Endothelial cell of umbilical vein (primary cell): ENCODE measurements at regions not wholly inside any gene's neighbourhood (a gene's known extent, or its start where the extent isn't known, plus 50 kb on each side); places are given as distances from the start of the nearest gene placed in this dataset.

Experiments used
- BruUV-seq: library from RNA; stranded (reverse); fragments of 400-500 nt; replicated peaks from 2 replicates; lab custom pipeline; 2021; lab: Mats Ljungman, UMichigan
- CTCF ChIA-PET: fragments of 300-600, 350-600 bp; sonication (Branson Sonifier 250); formaldehyde crosslinking; loops from one replicate; lab custom pipeline; 2021; ENCODE audit warnings: antibody characterized with exemption, inconsistent platforms; lab: Charles Lee
- POLR2A ChIA-PET: fragments of 300-600, 350-600 bp; sonication (Branson Sonifier 250); formaldehyde crosslinking; loops from one replicate; lab custom pipeline; 2021; ENCODE audit warnings: antibody characterized with exemption, inconsistent platforms; lab: Charles Lee
- DNase-seq: peaks from one replicate; pipeline ENCODE4 v3.0.0-alpha.2; 2011; ENCODE audit warnings: low read depth, low spot score
- FAIRE-seq: peaks from 2 replicates; lab custom pipeline; 2011; peaks lifted over from hg19 to GRCh38; lab: Jason Lieb, UNC
- H2AFZ ChIP-seq: 2 replicates; pipeline ENCODE4 v1.6.0; 2012; ENCODE audit warnings: low read depth, low read length, control low read depth, inconsistent platforms
- H3K27ac ChIP-seq: 2 replicates; pipeline ENCODE4 v1.5.1; 2011; ENCODE audit warnings: low read depth, mild to moderate bottlenecking, control low read depth, low read length, moderate library complexity; ENCODE audit not compliant: insufficient read depth
- H3K27me3 ChIP-seq, 2 experiments: 2 replicates each; pipeline versions ENCODE4 v1.6.0 to v1.6.1; 2011; ENCODE audit warnings: low read length in 2 of 2, mixed read lengths in 1 of 2; ENCODE audit not compliant: control insufficient read depth in 2 of 2, insufficient read depth in 2 of 2
- H3K36me3 ChIP-seq, 2 experiments: 2 replicates in 1 of 2; 3 replicates in 1 of 2; pipeline ENCODE4 v1.5.1; 2011; ENCODE audit warnings: low read length in 2 of 2, mild to moderate bottlenecking in 1 of 2, moderate library complexity in 1 of 2; ENCODE audit not compliant: control insufficient read depth in 2 of 2, insufficient read depth in 2 of 2; ENCODE audit errors: extremely low read depth in 1 of 2
- H3K4me1 ChIP-seq: 3 replicates; pipeline ENCODE4 v1.5.1; 2011; ENCODE audit warnings: mild to moderate bottlenecking, low read length; ENCODE audit not compliant: control insufficient read depth, insufficient read depth; ENCODE audit errors: extremely low read depth
- H3K4me2 ChIP-seq: 2 replicates; pipeline ENCODE4 v1.6.1; 2011; ENCODE audit warnings: low read length, control low read depth, mixed read lengths; ENCODE audit not compliant: insufficient read depth
- H3K4me3 ChIP-seq, 3 experiments: fragments of 200-600 bp in 1 of 3; sonication (generic), shearing (Covaris generic) in 1 of 3; replicated peaks in 1 of 3; 2 replicates each; pipeline ENCODE4 v1.5.1; 2011 to 2016; ENCODE audit warnings: control low read depth in 3 of 3, low read length in 3 of 3, mild to moderate bottlenecking in 2 of 3, inconsistent platforms in 1 of 3, low read depth in 1 of 3, moderate library complexity in 1 of 3; ENCODE audit not compliant: insufficient read depth in 1 of 3
- H3K79me2 ChIP-seq: 2 replicates; pipeline ENCODE4 v1.6.0; 2012; ENCODE audit warnings: low read length, inconsistent platforms; ENCODE audit not compliant: control insufficient read depth, insufficient read depth
- H3K9ac ChIP-seq: replicated peaks from 2 replicates; pipeline ENCODE3; 2011; ENCODE audit warnings: low read length, control low read depth; ENCODE audit not compliant: insufficient read depth; ENCODE audit errors: extremely low read depth
- H3K9me1 ChIP-seq: replicated peaks from 3 replicates; pipeline ENCODE4 v1.6.0; 2011; ENCODE audit warnings: mild to moderate bottlenecking, low read length; ENCODE audit not compliant: control insufficient read depth, insufficient read depth; ENCODE audit errors: extremely low read depth
- H3K9me3 ChIP-seq: replicated peaks from 2 replicates; pipeline ENCODE4 v1.5.1; 2012; ENCODE audit warnings: low read length, inconsistent platforms; ENCODE audit not compliant: control insufficient read depth, insufficient read depth
- H4K20me1 ChIP-seq: replicated peaks from 2 replicates; pipeline ENCODE3; 2011; ENCODE audit warnings: mild to moderate bottlenecking, low read length; ENCODE audit not compliant: control insufficient read depth, insufficient read depth; ENCODE audit errors: extremely low read depth
- CTCF ChIP-seq, 2 donors: IDR thresholded peaks; 1 replicate in 1 of 2; 2 replicates in 1 of 2; pipeline ENCODE4 v1.5.1; 2011; ENCODE audit warnings: low read length in 2 of 2, mild to moderate bottlenecking in 2 of 2, moderate library complexity in 2 of 2, control low read depth in 1 of 2, inconsistent platforms in 1 of 2, low read depth in 1 of 2; ENCODE audit not compliant: insufficient read depth in 1 of 2; ENCODE audit errors: extremely low read depth in 1 of 2
- EZH2 ChIP-seq: IDR thresholded peaks from 2 replicates; pipeline ENCODE4 v1.6.1; 2012; ENCODE audit warnings: borderline replicate concordance, low read depth, mild to moderate bottlenecking, moderate library complexity, low read length, inconsistent platforms; ENCODE audit not compliant: severe bottlenecking
- FOS ChIP-seq: IDR thresholded peaks from 2 replicates; pipeline ENCODE4 v1.6.1; 2011; ENCODE audit warnings: mild to moderate bottlenecking, low read length, moderate library complexity, borderline replicate concordance; ENCODE audit not compliant: insufficient read depth
- JUN ChIP-seq: IDR thresholded peaks from 2 replicates; pipeline ENCODE4 v1.6.1; 2011; ENCODE audit warnings: borderline replicate concordance, low read depth; ENCODE audit not compliant: insufficient read length, insufficient read depth
- MYC ChIP-seq: IDR thresholded peaks from one replicate; pipeline ENCODE4 v1.6.1; 2011; ENCODE audit warnings: mild to moderate bottlenecking, low read depth, low read length
- POLR2A ChIP-seq: IDR thresholded peaks from 2 replicates; pipeline ENCODE4 v1.6.1; 2012; ENCODE audit warnings: low read depth, mild to moderate bottlenecking, control low read depth, low read length
- dilution Hi-C: fragments of 300-500 bp; cut with MboI; formaldehyde crosslinking; loops from one replicate; pipeline ENCODE4 v1.15.0; 2019; ENCODE audit warnings: low sequenced_read_pairs; ENCODE audit not compliant: extremely low pct_ligation_motif_present
- intact Hi-C: fragments of 100-400 bp; cut with micrococcal nuclease; formaldehyde crosslinking; loops from one replicate; pipeline ENCODE4 v1.10.0; 2022
- TF ChIP-seq, protein P1 (sequence below): IDR thresholded peaks from 2 replicates; pipeline ENCODE4 v1.6.1; 2011; ENCODE audit not compliant: insufficient read depth, insufficient read length

DNA sequence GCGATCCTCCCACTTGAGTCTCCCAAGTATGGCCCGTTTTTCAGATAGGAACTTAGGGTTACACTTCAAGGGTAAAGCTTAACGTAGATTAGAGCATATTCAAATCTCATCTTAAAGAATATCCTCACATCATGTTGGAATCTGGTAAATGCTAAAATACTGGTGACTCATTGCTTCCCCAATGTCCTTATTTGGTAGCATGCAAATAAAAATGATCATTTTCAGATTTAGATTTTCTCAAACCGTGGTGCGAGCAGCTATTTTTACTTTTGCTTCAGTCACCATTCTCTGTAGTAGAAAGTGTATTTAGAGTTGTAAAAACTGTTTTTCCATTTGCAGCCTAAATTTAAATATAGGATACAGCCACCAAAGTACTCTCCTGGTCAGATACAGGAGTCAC lies 101.5 kb upstream of the MAML3 start:
- DNase-seq = peak; percentile 17
- H3K9ac ChIP-seq = no peak overlapping the region
- intact Hi-C loops = no loop called here
- peak overlapping the region; percentile 91 for H3K27ac ChIP-seq
- no peaks in the 10 kb centered on the region for H3K9me3 ChIP-seq
- no TSS peak for BruUV-seq
- H4K20me1 ChIP-seq = no peaks in the 10 kb centered on the region
- peak; percentile 56 for FAIRE-seq
- TF ChIP-seq JUN (peak; percentile 41), MYC (no peak), FOS (peak; percentile 36), EZH2 (no peak), POLR2A (no peak)
- TF ChIP-seq, protein P1, sequence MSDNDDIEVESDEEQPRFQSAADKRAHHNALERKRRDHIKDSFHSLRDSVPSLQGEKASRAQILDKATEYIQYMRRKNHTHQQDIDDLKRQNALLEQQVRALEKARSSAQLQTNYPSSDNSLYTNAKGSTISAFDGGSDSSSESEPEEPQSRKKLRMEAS = no peak
- no peak overlapping the region for H2AFZ ChIP-seq
- H3K4me3 ChIP-seq = no peak overlapping the region
- peaks cover 66% of the 10 kb centered on the region for H3K4me1 ChIP-seq
- ChIA-PET CTCF (interaction anchor here (0.9 to 5.4 kb wide), 13 partner anchors 12 to 521 kb away, joined by 3 to 65 read pairs (median 5); partner anchors contain the start of gene MAML3), POLR2A (interaction anchor here (1.1 kb wide), 1 partner anchor 105 kb away, joined by 6 read pairs; no protein-coding TSS in a partner anchor)
- no peak overlapping the region for H3K4me2 ChIP-seq
- no peaks in the 10 kb centered on the region for H3K27me3 ChIP-seq
- H3K79me2 ChIP-seq = no peaks in the 10 kb centered on the region
- H3K9me1 ChIP-seq = no peaks in the 10 kb centered on the region
- H3K36me3 ChIP-seq = no peaks in the 10 kb centered on the region
- dilution Hi-C loops = no loop called here

- H2AFZ ChIP-seq = peak overlapping the region; percentile 10
- FAIRE-seq = no peak
- dilution Hi-C loops (no loop called here), intact Hi-C loops (loop anchor here (5.0 kb wide), 2 partner anchors 342 to 382 kb away; no protein-coding TSS in a partner anchor)
- no peak for TF ChIP-seq MYC
- TF ChIP-seq, protein P1 = no peak
- TF ChIP-seq CTCF (IDR thresholded peaks at IDR 0.05; ENCODE audit: extremely low read depth in 1 of 2, insufficient read depth in 1 of 2, low read depth in 1 of 2, low read length in 2 of 2) = no peak
- no peak overlapping the region for H3K4me3 ChIP-seq
- H4K20me1 ChIP-seq = no peaks in the 10 kb centered on the region
- no peak overlapping the region for H3K4me2 ChIP-seq
- BruUV-seq = no TSS peak
- no peak overlapping the region for H3K9ac ChIP-seq
- no peaks in the 10 kb centered on the region for H3K9me3 ChIP-seq
- no peaks in the 10 kb centered on the region for H3K36me3 ChIP-seq
- POLR2A ChIA-PET = interaction anchor here (0.6 to 1.1 kb wide), 2 partner anchors 60 to 104 kb away, joined by 3 to 6 read pairs; no protein-coding TSS in a partner anchor
- H3K79me2 ChIP-seq = no peaks in the 10 kb centered on the region
- no peaks in the 10 kb centered on the region for H3K27me3 ChIP-seq
- peaks cover 59% of the 10 kb centered on the region for H3K4me1 ChIP-seq
- H3K9me1 ChIP-seq = no peaks in the 10 kb centered on the region
- H3K27ac ChIP-seq = peak overlapping the region; percentile 65
- CTCF ChIA-PET = interaction anchor here (0.7 to 5.4 kb wide), 17 partner anchors 12 to 520 kb away, joined by 3 to 65 read pairs (median 4); partner anchors contain the start of gene MAML3
- peak; percentile 37 for DNase-seq
Observed at GRCh38 chr4:140254651-140255299, 100.8 kb upstream of the MAML3 start.
